Trophoblast cell (in vitro differentiated cells and primary cell): ENCODE measurements at regions not wholly inside any gene's neighbourhood (a gene's known extent, or its start where the extent isn't known, plus 50 kb on each side); places are given as distances from the start of the nearest gene placed in this dataset.

Experiments
- DNase-seq, 2 donors: peaks; one replicate each; pipeline ENCODE4 v3.0.0-alpha.2; 2016
- H2AFZ ChIP-seq: 2 replicates; pipeline ENCODE4 v1.6.1; 2013; ENCODE audit warnings: low read length, moderate library complexity, mild to moderate bottlenecking; ENCODE audit not compliant: insufficient read depth, poor library complexity
- H2AK5ac ChIP-seq: 2 replicates; pipeline ENCODE4 v1.6.1; 2013; ENCODE audit warnings: mild to moderate bottlenecking, low read length
- H2BK120ac ChIP-seq: 2 replicates; pipeline ENCODE4 v1.6.1; 2013; ENCODE audit warnings: low read length, mild to moderate bottlenecking, moderate library complexity; ENCODE audit not compliant: insufficient read depth, poor library complexity
- H2BK12ac ChIP-seq: 2 replicates; pipeline ENCODE4 v1.6.1; 2013; ENCODE audit warnings: mild to moderate bottlenecking, low read length, moderate library complexity
- H2BK5ac ChIP-seq: 2 replicates; pipeline ENCODE4 v1.6.1; 2013; ENCODE audit warnings: low read length, low read depth, moderate library complexity, mild to moderate bottlenecking; ENCODE audit not compliant: poor library complexity
- H3K14ac ChIP-seq: 2 replicates; pipeline ENCODE4 v1.6.1; 2013; ENCODE audit warnings: mild to moderate bottlenecking, low read length
- H3K18ac ChIP-seq: 2 replicates; pipeline ENCODE4 v1.6.1; 2013; ENCODE audit warnings: mild to moderate bottlenecking, low read length
- H3K23ac ChIP-seq: 2 replicates; pipeline ENCODE4 v1.6.1; 2013; ENCODE audit warnings: low read length
- H3K27ac ChIP-seq: 2 replicates; pipeline ENCODE4 v1.5.1; 2013; ENCODE audit warnings: low read depth, mild to moderate bottlenecking, inconsistent platforms, low read length, moderate library complexity
- H3K27me3 ChIP-seq: 2 replicates; pipeline ENCODE4 v1.6.1; 2013; ENCODE audit warnings: inconsistent platforms, mild to moderate bottlenecking, low read length, moderate library complexity; ENCODE audit not compliant: insufficient read depth
- H3K36me3 ChIP-seq, 2 experiments: 1 replicate in 1 of 2; 2 replicates in 1 of 2; pipeline ENCODE4 v1.6.1; 2013; ENCODE audit warnings: low read length in 2 of 2, mild to moderate bottlenecking in 2 of 2, moderate library complexity in 1 of 2; ENCODE audit not compliant: insufficient read depth in 2 of 2, control insufficient read depth in 1 of 2
- H3K4ac ChIP-seq: 2 replicates; pipeline ENCODE4 v1.6.1; 2013; ENCODE audit warnings: low read depth, mild to moderate bottlenecking, low read length, moderate library complexity
- H3K4me1 ChIP-seq, 2 experiments: 1 replicate in 1 of 2; 2 replicates in 1 of 2; pipeline ENCODE4 v1.6.1; 2013; ENCODE audit warnings: low read length in 2 of 2, mild to moderate bottlenecking in 2 of 2, moderate library complexity in 1 of 2; ENCODE audit not compliant: insufficient read depth in 2 of 2, control insufficient read depth in 1 of 2
- H3K4me2 ChIP-seq: 2 replicates; pipeline ENCODE4 v1.6.1; 2013; ENCODE audit warnings: inconsistent platforms, mild to moderate bottlenecking, low read length, moderate library complexity
- H3K4me3 ChIP-seq: 2 replicates; pipeline ENCODE4 v1.5.1; 2013; ENCODE audit warnings: mild to moderate bottlenecking, low read depth, low read length, inconsistent platforms
- H3K79me1 ChIP-seq: one replicate; pipeline ENCODE4 v1.6.1; 2013; ENCODE audit warnings: low read length
- H3K79me2 ChIP-seq: 2 replicates; pipeline ENCODE4 v1.6.1; 2013; ENCODE audit warnings: low read length, mild to moderate bottlenecking; ENCODE audit not compliant: control insufficient read depth, insufficient read depth, poor library complexity
- H3K9ac ChIP-seq: 2 replicates; pipeline ENCODE4 v1.6.1; 2013; ENCODE audit warnings: mild to moderate bottlenecking, low read length
- H3K9me3 ChIP-seq: 2 replicates; pipeline ENCODE4 v1.6.1; 2013; ENCODE audit warnings: low read depth, mild to moderate bottlenecking, control low read depth, inconsistent platforms, low read length; ENCODE audit not compliant: insufficient read depth
- H4K12ac ChIP-seq: 2 replicates; pipeline ENCODE4 v1.6.1; 2013; ENCODE audit warnings: low read depth, mild to moderate bottlenecking, low read length, moderate library complexity
- H4K8ac ChIP-seq: 2 replicates; pipeline ENCODE4 v1.6.1; 2013; ENCODE audit warnings: low read depth, mild to moderate bottlenecking, low read length, moderate library complexity
- H4K91ac ChIP-seq: one replicate; pipeline ENCODE4 v1.6.1; 2013; ENCODE audit warnings: low read depth, mild to moderate bottlenecking, low read length, moderate library complexity
- WGBS: extraction: QIAGEN DNeasy Blood & Tissue Kit; methylation state at CpG from one replicate; pipeline ENCODE4 v1.1.7; 2013; ENCODE audit warnings: missing lambda C conversion rate; ENCODE audit not compliant: insufficient read length, insufficient coverage; ENCODE audit errors: extremely low coverage; 5-methylcytosine and 5-hydroxymethylcytosine counted together

GRCh38 chrX:5337160-5337559, 891.5 kb downstream of the NLGN4X start:
- no peak overlapping the region for H2AK5ac ChIP-seq
- no peak overlapping the region for H3K9ac ChIP-seq
- no peak overlapping the region for H4K8ac ChIP-seq
- H2BK5ac ChIP-seq = no peak overlapping the region
- no peak overlapping the region for H3K4me2 ChIP-seq
- H2BK120ac ChIP-seq = no peak overlapping the region
- H3K27me3 ChIP-seq = no peaks in the 10 kb centered on the region
- no peaks in the 10 kb centered on the region for H3K36me3 ChIP-seq
- WGBS = 100% methylated on average over 1 of the region's 3 CpGs
- H2AFZ ChIP-seq = no peak overlapping the region
- no peak overlapping the region for H3K14ac ChIP-seq
- H4K91ac ChIP-seq = no peak overlapping the region
- H3K18ac ChIP-seq = no peak overlapping the region
- no peaks in the 10 kb centered on the region for H3K4me1 ChIP-seq
- H2BK12ac ChIP-seq = no peak overlapping the region
- H3K79me1 ChIP-seq = no peaks in the 10 kb centered on the region
- no peak overlapping the region for H3K23ac ChIP-seq
- no peaks in the 10 kb centered on the region for H3K9me3 ChIP-seq
- no peak overlapping the region for H4K12ac ChIP-seq
- H3K4me3 ChIP-seq = no peak overlapping the region
- no peak for DNase-seq
- no peak overlapping the region for H3K4ac ChIP-seq
- no peak overlapping the region for H3K27ac ChIP-seq
- H3K79me2 ChIP-seq = no peaks in the 10 kb centered on the region

GRCh38 chrX:5324546-5324945, 904.1 kb downstream of the NLGN4X start:
- H3K4me2 ChIP-seq = no peak overlapping the region
- no peak overlapping the region for H4K91ac ChIP-seq
- H3K4me1 ChIP-seq = no peaks in the 10 kb centered on the region
- no CpG with 5 or more reads among the region's 1 CpG for WGBS
- H3K9ac ChIP-seq = no peak overlapping the region
- H3K27ac ChIP-seq = no peak overlapping the region
- DNase-seq = no peak
- H2AK5ac ChIP-seq = no peak overlapping the region
- H3K18ac ChIP-seq = no peak overlapping the region
- H4K12ac ChIP-seq = no peak overlapping the region
- H3K79me1 ChIP-seq = no peaks in the 10 kb centered on the region
- no peaks in the 10 kb centered on the region for H3K27me3 ChIP-seq
- H2AFZ ChIP-seq = no peak overlapping the region
- H3K4me3 ChIP-seq = no peak overlapping the region
- H2BK120ac ChIP-seq = no peak overlapping the region
- no peak overlapping the region for H3K14ac ChIP-seq
- H3K79me2 ChIP-seq = no peaks in the 10 kb centered on the region
- no peak overlapping the region for H4K8ac ChIP-seq
- H3K9me3 ChIP-seq = no peaks in the 10 kb centered on the region
- no peak overlapping the region for H3K4ac ChIP-seq
- H2BK5ac ChIP-seq = no peak overlapping the region
- no peak overlapping the region for H2BK12ac ChIP-seq
- H3K36me3 ChIP-seq = no peaks in the 10 kb centered on the region
- H3K23ac ChIP-seq = no peak overlapping the region

- H3K79me2 ChIP-seq = no peaks in the 10 kb centered on the region
- H3K36me3 ChIP-seq = no peaks in the 10 kb centered on the region
- H2BK120ac ChIP-seq = no peak overlapping the region
- H3K27ac ChIP-seq = no peak overlapping the region
- no peak overlapping the region for H3K18ac ChIP-seq
- WGBS = no CpG with 5 or more reads among the region's 5 CpGs
- H2AFZ ChIP-seq = no peak overlapping the region
- H3K4me3 ChIP-seq = no peak overlapping the region
- DNase-seq = no peak
- no peaks in the 10 kb centered on the region for H3K27me3 ChIP-seq
- no peak overlapping the region for H3K9ac ChIP-seq
- no peak overlapping the region for H4K12ac ChIP-seq
- H3K4me2 ChIP-seq = no peak overlapping the region
- no peak overlapping the region for H3K4ac ChIP-seq
- H3K14ac ChIP-seq = no peak overlapping the region
- H3K23ac ChIP-seq = no peak overlapping the region
- no peak overlapping the region for H4K8ac ChIP-seq
- no peak overlapping the region for H2BK12ac ChIP-seq
- no peaks in the 10 kb centered on the region for H3K4me1 ChIP-seq
- H3K9me3 ChIP-seq = no peaks in the 10 kb centered on the region
- no peak overlapping the region for H4K91ac ChIP-seq
- H2AK5ac ChIP-seq = no peak overlapping the region
- H2BK5ac ChIP-seq = no peak overlapping the region
- no peaks in the 10 kb centered on the region for H3K79me1 ChIP-seq
Observed at GRCh38 chrX:5314148-5314547, 914.5 kb downstream of the NLGN4X start.

GRCh38 chrX:5307416-5307815, 921.3 kb downstream of the NLGN4X start:
- no peak overlapping the region for H3K4me2 ChIP-seq
- no peak overlapping the region for H3K27ac ChIP-seq
- no peak overlapping the region for H2AK5ac ChIP-seq
- no peak overlapping the region for H4K91ac ChIP-seq
- H2AFZ ChIP-seq = no peak overlapping the region
- no peaks in the 10 kb centered on the region for H3K79me2 ChIP-seq
- H2BK12ac ChIP-seq = no peak overlapping the region
- no peak overlapping the region for H2BK5ac ChIP-seq
- H3K4me3 ChIP-seq = no peak overlapping the region
- H3K14ac ChIP-seq = no peak overlapping the region
- H4K8ac ChIP-seq = no peak overlapping the region
- no peaks in the 10 kb centered on the region for H3K9me3 ChIP-seq
- no peak overlapping the region for H3K18ac ChIP-seq
- H3K36me3 ChIP-seq = no peaks in the 10 kb centered on the region
- no peak for DNase-seq
- no peak overlapping the region for H3K4ac ChIP-seq
- H3K9ac ChIP-seq = no peak overlapping the region
- H3K79me1 ChIP-seq = no peaks in the 10 kb centered on the region
- H3K23ac ChIP-seq = no peak overlapping the region
- no peaks in the 10 kb centered on the region for H3K4me1 ChIP-seq
- H2BK120ac ChIP-seq = no peak overlapping the region
- H4K12ac ChIP-seq = no peak overlapping the region
- no peaks in the 10 kb centered on the region for H3K27me3 ChIP-seq
- WGBS = no CpG with 5 or more reads among the region's 2 CpGs
